Parathyroid adenoma (tissue), 2 donors: ENCODE measurements at regions not wholly inside any gene's neighbourhood (a gene's known extent, or its start where the extent isn't known, plus 50 kb on each side); places are given as distances from the start of the nearest gene placed in this dataset.

Source experiments
- H2AFZ ChIP-seq: fragments of 300-600 bp; sonication (generic); one replicate; pipeline ENCODE4 v1.7.0; 2017; ENCODE audit warnings: antibody characterized with exemption, mild to moderate bottlenecking
- H3K27ac ChIP-seq: fragments of 300-600 bp; sonication (generic); one replicate; pipeline ENCODE4 v1.7.0; 2017
- H3K27me3 ChIP-seq: fragments of 300-600 bp; sonication (generic); one replicate; pipeline ENCODE4 v1.7.0; 2017; ENCODE audit warnings: low read length; ENCODE audit not compliant: control insufficient read depth, insufficient read depth
- H3K36me3 ChIP-seq: fragments of 300-600 bp; sonication (generic); one replicate; pipeline ENCODE4 v1.7.0; 2017; ENCODE audit warnings: low read length; ENCODE audit not compliant: control insufficient read depth, insufficient read depth
- H3K4me1 ChIP-seq: fragments of 300-600 bp; sonication (generic); one replicate; pipeline ENCODE4 v1.7.0; 2017; ENCODE audit warnings: control low read depth
- H3K4me2 ChIP-seq: fragments of 300-600 bp; sonication (generic); one replicate; pipeline ENCODE4 v1.7.0; 2017; ENCODE audit warnings: low read length
- H3K4me3 ChIP-seq: fragments of 300-600 bp; sonication (generic); one replicate; pipeline ENCODE4 v1.7.0; 2017; ENCODE audit warnings: low read depth, low read length
- H3K79me2 ChIP-seq: fragments of 300-600 bp; sonication (generic); one replicate; pipeline ENCODE4 v1.7.0; 2017; ENCODE audit warnings: control low read depth
- H3K9ac ChIP-seq: fragments of 300-600 bp; sonication (generic); one replicate; pipeline ENCODE4 v1.7.0; 2017; ENCODE audit warnings: mild to moderate bottlenecking
- H3K9me3 ChIP-seq: fragments of 300-600 bp; sonication (generic); one replicate; pipeline ENCODE4 v1.7.0; 2017; ENCODE audit warnings: low read length; ENCODE audit not compliant: control insufficient read depth
- CTCF ChIP-seq: fragments of 300-600 bp; sonication (generic); IDR thresholded peaks from one replicate; pipeline ENCODE4 v1.7.0; 2017; ENCODE audit warnings: antibody characterized with exemption, mild to moderate bottlenecking
- donor health status: primary hyperparathyroidism.

GRCh38 chr17:77509089-77509488, 368.3 kb downstream of the SEC14L1 start:
- Histone ChIP-seq H3K36me3 (no peaks in the 10 kb centered on the region), H3K4me3 (no peak overlapping the region), H3K9ac (no peak overlapping the region), H3K4me2 (no peak overlapping the region), H2AFZ (no peak overlapping the region), H3K27ac (no peak overlapping the region), H3K9me3 (no peaks in the 10 kb centered on the region), H3K4me1 (no peaks in the 10 kb centered on the region), H3K27me3 (no peaks in the 10 kb centered on the region), H3K79me2 (no peaks in the 10 kb centered on the region)
- no peak for TF ChIP-seq CTCF

GRCh38 chr17:77509599-77509998, 368.8 kb downstream of the SEC14L1 start:
- H3K9me3 ChIP-seq: no peaks in the 10 kb centered on the region
- TF ChIP-seq CTCF: no peak
- H3K9ac ChIP-seq: no peak overlapping the region
- no peaks in the 10 kb centered on the region for H3K4me1 ChIP-seq
- H3K27me3 ChIP-seq: no peaks in the 10 kb centered on the region
- no peak overlapping the region for H2AFZ ChIP-seq
- no peaks in the 10 kb centered on the region for H3K79me2 ChIP-seq
- no peak overlapping the region for H3K4me3 ChIP-seq
- no peaks in the 10 kb centered on the region for H3K36me3 ChIP-seq
- H3K4me2 ChIP-seq: no peak overlapping the region
- H3K27ac ChIP-seq: no peak overlapping the region

- no peak overlapping the region for H3K27ac ChIP-seq
Measured at GRCh38 chr17:77510133-77510796, 369.5 kb downstream of the SEC14L1 start.

GRCh38 chr17:77511514-77512061, 370.8 kb downstream of the SEC14L1 start:
- no peaks in the 10 kb centered on the region for H3K4me1 ChIP-seq
- no peak overlapping the region for H3K9ac ChIP-seq
- H3K79me2 ChIP-seq: no peaks in the 10 kb centered on the region
- H3K4me2 ChIP-seq: no peak overlapping the region
- H3K36me3 ChIP-seq: no peaks in the 10 kb centered on the region
- no peaks in the 10 kb centered on the region for H3K27me3 ChIP-seq
- no peaks in the 10 kb centered on the region for H3K9me3 ChIP-seq
- H3K4me3 ChIP-seq: no peak overlapping the region
- no peak overlapping the region for H2AFZ ChIP-seq
- no peak for TF ChIP-seq CTCF
- no peak overlapping the region for H3K27ac ChIP-seq

More at GRCh38 chr17:77510133-77510796, 369.5 kb downstream of the SEC14L1 start:
- no peak for TF ChIP-seq CTCF
- no peaks in the 10 kb centered on the region for H3K27me3 ChIP-seq
- H3K4me2 ChIP-seq: no peak overlapping the region
- H2AFZ ChIP-seq: no peak overlapping the region
- H3K4me3 ChIP-seq: no peak overlapping the region
- H3K4me1 ChIP-seq: no peaks in the 10 kb centered on the region
- H3K79me2 ChIP-seq: no peaks in the 10 kb centered on the region
- H3K9ac ChIP-seq: no peak overlapping the region
- no peaks in the 10 kb centered on the region for H3K36me3 ChIP-seq
- no peaks in the 10 kb centered on the region for H3K9me3 ChIP-seq
